ENCODE measurements at regions not wholly inside any gene's neighbourhood (a gene's known extent, or its start where the extent isn't known, plus 50 kb on each side); places are given as distances from the start of the nearest gene placed in this dataset. TPM values are rescaled to one million over a fixed set of nuclear protein-coding genes. Genes with fewer than 3 reads are reported as not detected.

DNA sequence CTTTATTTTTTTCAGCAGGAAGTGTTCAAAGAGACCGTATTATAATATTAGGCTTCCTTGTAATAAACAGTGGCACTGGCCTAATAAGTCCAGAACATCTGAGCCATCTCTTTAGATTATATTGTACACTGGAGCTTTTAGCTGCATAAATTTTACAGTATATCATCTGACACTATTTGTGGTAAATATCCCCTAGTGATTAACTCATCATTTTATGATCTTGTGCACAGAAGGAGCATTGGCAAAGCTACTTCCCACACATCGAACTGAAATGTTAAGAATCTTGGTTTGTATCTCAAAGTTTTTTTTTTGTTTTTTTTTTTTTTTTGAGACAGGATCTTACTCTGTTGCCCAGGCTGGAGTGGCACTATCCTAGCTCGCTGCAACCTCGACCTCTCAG, 162.7 kb downstream of the HIPK3 start:
- TF ChIP-seq, protein P1, sequence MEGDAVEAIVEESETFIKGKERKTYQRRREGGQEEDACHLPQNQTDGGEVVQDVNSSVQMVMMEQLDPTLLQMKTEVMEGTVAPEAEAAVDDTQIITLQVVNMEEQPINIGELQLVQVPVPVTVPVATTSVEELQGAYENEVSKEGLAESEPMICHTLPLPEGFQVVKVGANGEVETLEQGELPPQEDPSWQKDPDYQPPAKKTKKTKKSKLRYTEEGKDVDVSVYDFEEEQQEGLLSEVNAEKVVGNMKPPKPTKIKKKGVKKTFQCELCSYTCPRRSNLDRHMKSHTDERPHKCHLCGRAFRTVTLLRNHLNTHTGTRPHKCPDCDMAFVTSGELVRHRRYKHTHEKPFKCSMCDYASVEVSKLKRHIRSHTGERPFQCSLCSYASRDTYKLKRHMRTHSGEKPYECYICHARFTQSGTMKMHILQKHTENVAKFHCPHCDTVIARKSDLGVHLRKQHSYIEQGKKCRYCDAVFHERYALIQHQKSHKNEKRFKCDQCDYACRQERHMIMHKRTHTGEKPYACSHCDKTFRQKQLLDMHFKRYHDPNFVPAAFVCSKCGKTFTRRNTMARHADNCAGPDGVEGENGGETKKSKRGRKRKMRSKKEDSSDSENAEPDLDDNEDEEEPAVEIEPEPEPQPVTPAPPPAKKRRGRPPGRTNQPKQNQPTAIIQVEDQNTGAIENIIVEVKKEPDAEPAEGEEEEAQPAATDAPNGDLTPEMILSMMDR (IDR thresholded peaks at IDR 0.05; ENCODE audit: insufficient read depth, low read depth, low read length): no peak
- no peak overlapping the region for H3K4me3 ChIP-seq (ENCODE audit: low read depth, low read length)
- DNase-seq (ENCODE audit: low read depth): no peak

DNA sequence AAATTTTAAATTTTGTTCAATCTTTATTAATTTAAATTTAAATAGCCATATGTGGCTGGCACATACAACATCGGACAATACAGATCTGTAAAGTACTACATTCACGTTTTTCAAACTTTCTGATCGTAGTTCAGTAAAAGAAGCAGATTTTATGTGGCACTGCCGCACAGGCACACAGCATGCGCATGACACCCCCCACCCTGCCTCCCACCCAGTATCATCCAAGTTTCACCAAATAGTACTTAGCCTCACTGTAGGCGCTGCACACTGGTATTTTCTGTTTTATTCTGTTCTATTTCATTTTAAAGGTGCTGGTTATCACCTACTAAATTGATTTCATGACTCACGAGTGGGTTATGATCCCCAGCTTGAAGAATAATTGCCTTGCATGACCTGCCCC, 159.9 kb downstream of the HIPK3 start:
- TF ChIP-seq, protein P1 (IDR thresholded peaks at IDR 0.05; ENCODE audit: insufficient read depth, low read depth, low read length): no peak
- no peak overlapping the region for H3K4me3 ChIP-seq (ENCODE audit: low read depth, low read length)
- no peak for DNase-seq (ENCODE audit: low read depth)

DNA sequence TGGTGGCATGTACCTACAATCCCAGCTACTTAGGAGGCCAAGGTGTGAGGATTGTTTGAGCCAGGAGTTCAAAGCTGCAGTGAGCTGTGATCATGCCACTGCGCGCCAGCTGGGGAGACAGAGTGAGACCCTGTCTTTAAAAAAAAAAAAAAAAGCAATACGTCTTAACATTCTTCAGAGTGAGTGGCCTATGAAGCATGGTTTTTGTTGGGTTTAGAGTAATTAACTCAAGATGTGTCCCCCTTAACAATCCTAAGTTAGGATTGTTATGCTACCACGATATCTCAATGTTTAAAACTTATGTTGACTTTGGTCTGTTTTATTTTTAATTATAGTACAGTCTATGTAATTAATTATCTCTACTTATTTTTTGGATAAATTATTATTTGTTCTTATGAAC, 156.1 kb downstream of the HIPK3 start:
- no peak overlapping the region for H3K4me3 ChIP-seq (ENCODE audit: low read depth, low read length)
- DNase-seq (ENCODE audit: low read depth): no peak
- TF ChIP-seq, protein P1 (IDR thresholded peaks at IDR 0.05; ENCODE audit: insufficient read depth, low read depth, low read length): no peak

DNA sequence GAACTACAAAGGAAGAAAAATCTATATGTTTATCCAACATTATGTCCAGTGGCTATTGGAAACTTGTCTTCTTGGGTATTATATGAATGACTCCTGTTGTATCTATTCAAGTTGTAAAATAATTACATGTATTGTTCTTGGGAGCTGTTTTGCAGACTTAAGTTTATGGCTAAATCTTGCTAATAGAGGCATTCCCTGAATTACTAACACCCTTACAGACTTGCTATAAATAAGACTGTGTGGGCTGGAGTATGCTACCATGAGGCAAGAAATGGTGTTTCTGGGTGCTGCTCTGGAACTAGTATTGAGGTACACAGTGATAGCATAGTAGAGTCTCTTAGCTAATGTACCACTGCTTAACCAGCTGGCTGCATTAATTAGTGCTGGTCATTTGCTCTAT, 155.1 kb downstream of the HIPK3 start:
- TF ChIP-seq, protein P1 (IDR thresholded peaks at IDR 0.05; ENCODE audit: insufficient read depth, low read depth, low read length): no peak
- no peak for DNase-seq (ENCODE audit: low read depth)
- H3K4me3 ChIP-seq (ENCODE audit: low read depth, low read length): no peak overlapping the region

DNA sequence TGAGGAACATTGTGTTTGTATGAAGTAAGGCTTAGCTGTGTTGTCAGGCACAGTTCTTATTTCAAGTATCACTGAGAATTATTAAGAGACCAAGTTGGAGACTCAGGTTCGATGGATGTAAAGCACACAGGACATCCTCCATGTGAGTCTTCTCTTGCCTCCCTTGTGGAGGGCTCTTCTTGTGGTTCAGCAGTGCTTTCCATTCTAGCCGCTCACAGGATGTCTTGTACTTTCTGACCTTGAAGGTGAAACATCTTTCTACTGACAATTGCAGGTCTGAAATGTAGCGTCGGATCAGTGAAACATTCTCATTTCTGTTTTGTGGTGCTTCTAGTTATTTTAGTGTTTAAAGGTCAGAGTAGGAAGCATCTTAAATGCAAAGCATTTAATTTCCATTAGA, 154.6 kb downstream of the HIPK3 start:
- no peak for DNase-seq (ENCODE audit: low read depth)
- no peak overlapping the region for H3K4me3 ChIP-seq (ENCODE audit: low read depth, low read length)
- TF ChIP-seq, protein P1 (IDR thresholded peaks at IDR 0.05; ENCODE audit: insufficient read depth, low read depth, low read length): no peak

DNA sequence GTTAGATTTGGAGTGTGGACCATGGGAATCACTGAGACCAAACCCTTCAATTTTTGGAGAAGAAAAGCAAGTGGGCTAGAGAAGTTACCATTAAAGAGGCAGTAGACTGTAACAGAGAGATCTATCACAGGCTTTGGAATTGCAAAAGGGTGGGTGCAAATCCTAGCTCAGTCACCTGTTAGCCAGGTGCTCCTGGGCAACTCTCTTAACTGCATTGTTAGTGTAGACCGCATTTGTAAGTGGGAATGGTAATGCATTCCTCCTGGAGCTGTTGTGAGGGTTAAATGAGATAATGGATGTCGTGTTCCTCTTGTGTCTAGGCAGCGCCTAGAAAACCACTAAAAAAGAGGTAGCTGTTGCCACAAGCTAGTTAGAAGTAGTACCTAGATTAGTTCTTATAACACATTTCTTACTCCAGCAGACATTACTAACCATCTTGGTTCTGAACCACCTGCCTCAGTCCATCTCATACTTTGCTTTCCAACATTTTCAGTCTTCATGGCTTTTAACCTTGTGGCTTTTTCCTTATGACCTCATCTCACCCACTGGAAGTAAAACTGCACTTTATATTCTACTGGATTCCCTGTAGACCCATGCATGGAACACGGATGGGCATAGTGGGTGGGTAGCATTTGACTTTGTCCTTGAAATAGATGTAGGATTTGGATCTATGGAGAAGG, 153.0 kb downstream of the HIPK3 start:
- H3K4me3 ChIP-seq (ENCODE audit: low read depth, low read length): no peak overlapping the region
- no peak for DNase-seq (ENCODE audit: low read depth)
- TF ChIP-seq, protein P1 (IDR thresholded peaks at IDR 0.05; ENCODE audit: insufficient read depth, low read depth, low read length): no peak

Small RNA genes lying in the stretch of these regions (small RNA-seq; reads per million reads assigned to genes)
- gene AL133399.1: not detected
